SK-N-SH treated with all-trans-retinoic acid at 6 μM for 48 hours (cell line): ENCODE measurements at regions not wholly inside any gene's neighbourhood (a gene's known extent, or its start where the extent isn't known, plus 50 kb on each side); places are given as distances from the start of the nearest gene placed in this dataset.

Experiments used
- ESRRG ChIP-seq: fragments of 250-450 bp; sonication (Bioruptor Pico); IDR thresholded peaks from 2 replicates; pipeline ENCODE4 v1.6.1; 2021; ENCODE audit warnings: mild to moderate bottlenecking
- TF ChIP-seq, protein P1 (sequence below): fragments of 250-450 bp; sonication (Bioruptor Pico); IDR thresholded peaks from 2 replicates; pipeline ENCODE4 v1.5.0; 2020; ENCODE audit warnings: mild to moderate bottlenecking, moderate library complexity
- TF ChIP-seq, protein P2 (sequence below): fragments of 250-450 bp; sonication (Bioruptor Pico); IDR thresholded peaks from 2 replicates; pipeline ENCODE4 v1.8.0; 2020; ENCODE audit warnings: mild to moderate bottlenecking, moderate library complexity, borderline replicate concordance

DNA sequence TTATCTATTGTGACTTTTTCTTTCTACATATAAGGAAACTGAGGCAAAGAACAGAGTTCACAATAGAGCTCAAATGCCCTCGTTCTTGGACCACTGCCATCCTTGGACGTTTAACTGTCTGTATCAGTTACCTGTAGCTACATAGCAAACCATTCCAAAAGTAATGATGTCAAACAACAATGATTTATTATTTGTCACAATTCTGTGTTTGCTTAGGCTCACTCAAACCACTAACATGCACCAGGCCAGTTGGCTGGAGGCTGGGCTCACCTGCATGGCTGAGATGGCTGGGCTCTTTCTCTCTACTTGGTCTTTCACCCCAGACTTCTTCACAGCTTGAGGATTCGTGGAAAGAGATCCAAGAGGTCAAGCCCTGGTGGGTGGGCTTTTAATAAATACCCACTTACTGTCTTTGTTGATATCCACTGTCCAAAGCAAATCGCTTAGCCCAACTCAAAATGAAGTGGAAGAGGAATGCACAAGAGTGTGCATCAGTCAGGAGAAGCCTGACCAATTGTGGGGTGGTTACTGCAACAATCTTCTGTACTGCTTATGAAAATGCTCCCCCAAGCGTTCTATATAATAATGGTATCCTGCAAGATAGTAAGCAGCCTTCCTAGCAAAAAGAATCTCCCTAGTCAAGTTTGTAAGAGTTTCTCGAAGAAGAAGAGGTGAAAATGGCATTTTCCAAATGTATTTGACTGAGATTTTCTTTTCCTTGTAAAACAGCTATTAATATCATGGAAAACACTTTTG, 163.5 kb upstream of the NT5C1B start:
- TF ChIP-seq, protein P1, sequence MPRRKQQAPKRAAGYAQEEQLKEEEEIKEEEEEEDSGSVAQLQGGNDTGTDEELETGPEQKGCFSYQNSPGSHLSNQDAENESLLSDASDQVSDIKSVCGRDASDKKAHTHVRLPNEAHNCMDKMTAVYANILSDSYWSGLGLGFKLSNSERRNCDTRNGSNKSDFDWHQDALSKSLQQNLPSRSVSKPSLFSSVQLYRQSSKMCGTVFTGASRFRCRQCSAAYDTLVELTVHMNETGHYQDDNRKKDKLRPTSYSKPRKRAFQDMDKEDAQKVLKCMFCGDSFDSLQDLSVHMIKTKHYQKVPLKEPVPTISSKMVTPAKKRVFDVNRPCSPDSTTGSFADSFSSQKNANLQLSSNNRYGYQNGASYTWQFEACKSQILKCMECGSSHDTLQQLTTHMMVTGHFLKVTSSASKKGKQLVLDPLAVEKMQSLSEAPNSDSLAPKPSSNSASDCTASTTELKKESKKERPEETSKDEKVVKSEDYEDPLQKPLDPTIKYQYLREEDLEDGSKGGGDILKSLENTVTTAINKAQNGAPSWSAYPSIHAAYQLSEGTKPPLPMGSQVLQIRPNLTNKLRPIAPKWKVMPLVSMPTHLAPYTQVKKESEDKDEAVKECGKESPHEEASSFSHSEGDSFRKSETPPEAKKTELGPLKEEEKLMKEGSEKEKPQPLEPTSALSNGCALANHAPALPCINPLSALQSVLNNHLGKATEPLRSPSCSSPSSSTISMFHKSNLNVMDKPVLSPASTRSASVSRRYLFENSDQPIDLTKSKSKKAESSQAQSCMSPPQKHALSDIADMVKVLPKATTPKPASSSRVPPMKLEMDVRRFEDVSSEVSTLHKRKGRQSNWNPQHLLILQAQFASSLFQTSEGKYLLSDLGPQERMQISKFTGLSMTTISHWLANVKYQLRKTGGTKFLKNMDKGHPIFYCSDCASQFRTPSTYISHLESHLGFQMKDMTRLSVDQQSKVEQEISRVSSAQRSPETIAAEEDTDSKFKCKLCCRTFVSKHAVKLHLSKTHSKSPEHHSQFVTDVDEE (CRISPR knock-in tag) = no peak
- no peak for TF ChIP-seq ESRRG
- TF ChIP-seq, protein P2, sequence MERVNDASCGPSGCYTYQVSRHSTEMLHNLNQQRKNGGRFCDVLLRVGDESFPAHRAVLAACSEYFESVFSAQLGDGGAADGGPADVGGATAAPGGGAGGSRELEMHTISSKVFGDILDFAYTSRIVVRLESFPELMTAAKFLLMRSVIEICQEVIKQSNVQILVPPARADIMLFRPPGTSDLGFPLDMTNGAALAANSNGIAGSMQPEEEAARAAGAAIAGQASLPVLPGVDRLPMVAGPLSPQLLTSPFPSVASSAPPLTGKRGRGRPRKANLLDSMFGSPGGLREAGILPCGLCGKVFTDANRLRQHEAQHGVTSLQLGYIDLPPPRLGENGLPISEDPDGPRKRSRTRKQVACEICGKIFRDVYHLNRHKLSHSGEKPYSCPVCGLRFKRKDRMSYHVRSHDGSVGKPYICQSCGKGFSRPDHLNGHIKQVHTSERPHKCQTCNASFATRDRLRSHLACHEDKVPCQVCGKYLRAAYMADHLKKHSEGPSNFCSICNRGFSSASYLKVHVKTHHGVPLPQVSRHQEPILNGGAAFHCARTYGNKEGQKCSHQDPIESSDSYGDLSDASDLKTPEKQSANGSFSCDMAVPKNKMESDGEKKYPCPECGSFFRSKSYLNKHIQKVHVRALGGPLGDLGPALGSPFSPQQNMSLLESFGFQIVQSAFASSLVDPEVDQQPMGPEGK (CRISPR knock-in tag) = no peak
